ENCODE measurements at regions not wholly inside any gene's neighbourhood (a gene's known extent, or its start where the extent isn't known, plus 50 kb on each side); places are given as distances from the start of the nearest gene placed in this dataset.

DNA sequence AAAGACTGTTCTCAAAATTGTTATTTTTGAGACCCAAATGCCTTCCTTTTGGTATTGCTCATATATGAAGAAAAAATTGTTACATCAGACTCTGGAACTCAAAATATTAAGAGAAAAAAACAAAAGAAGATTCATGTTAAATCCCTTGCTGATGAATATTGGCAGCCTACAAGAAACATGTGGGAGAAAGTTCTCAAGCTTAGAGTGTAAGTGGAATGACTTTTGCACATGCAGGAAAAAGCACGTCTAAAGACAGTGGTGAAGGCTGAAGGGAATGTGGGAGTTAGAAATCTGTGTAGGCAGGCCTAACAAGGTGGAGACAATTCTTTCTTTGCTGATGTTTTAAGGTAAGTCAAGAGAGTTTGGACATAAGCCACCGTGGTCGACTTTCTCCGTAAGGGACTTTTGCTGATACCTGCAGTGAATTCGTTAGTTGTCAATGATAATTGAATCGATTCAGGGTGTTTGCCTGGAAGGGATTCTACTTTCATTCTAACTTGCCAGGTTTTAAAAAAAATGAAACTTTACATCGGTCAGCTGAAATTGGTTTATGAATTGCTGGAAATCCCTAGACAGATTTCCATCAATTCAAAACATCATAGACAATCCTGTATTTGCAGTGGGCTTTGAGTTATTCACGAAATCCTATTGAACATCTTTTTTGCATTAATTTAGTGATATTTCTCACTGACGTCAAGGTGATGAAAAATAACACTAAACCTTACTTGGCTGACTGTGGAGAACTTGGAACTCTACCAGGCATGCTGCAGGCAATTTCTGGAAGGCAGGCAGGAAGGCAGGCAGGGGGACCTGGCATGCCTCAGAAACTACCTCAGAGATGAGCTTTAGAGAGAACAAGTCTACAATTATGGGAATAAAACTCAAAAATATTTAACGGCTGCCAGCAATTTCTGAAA lies 359.1 kb upstream of the ADAMTSL1 start:
- no peak overlapping the region for H3K4me3 ChIP-seq (replicated peaks in 1 of 3; ENCODE audit: insufficient read depth in 1 of 3, low read depth in 1 of 3, low read length in 3 of 3)
- no peak overlapping the region for H3K4me2 ChIP-seq (ENCODE audit: insufficient read depth, low read length)
- intact Hi-C loops (cut with micrococcal nuclease) (no loop called here), dilution Hi-C loops (cut with MboI; ENCODE audit: extremely low pct_ligation_motif_present, low sequenced_read_pairs) (no loop called here)
- FAIRE-seq (no peak), DNase-seq (ENCODE audit: low read depth, low spot score) (no peak)
- H4K20me1 ChIP-seq (replicated peaks; ENCODE audit: control insufficient read depth, extremely low read depth, insufficient read depth, low read length) = no peaks in the 10 kb centered on the region
- no peaks in the 10 kb centered on the region for H3K9me1 ChIP-seq (replicated peaks; ENCODE audit: control insufficient read depth, extremely low read depth, insufficient read depth, low read length)
- H3K36me3 ChIP-seq (ENCODE audit: control insufficient read depth in 2 of 2, extremely low read depth in 1 of 2, insufficient read depth in 2 of 2, low read length in 2 of 2) = no peaks in the 10 kb centered on the region
- no peak overlapping the region for H2AFZ ChIP-seq (ENCODE audit: low read depth, low read length)
- peaks cover 4 to 9% of the 10 kb centered on the region in 2 experiments for H3K27me3 ChIP-seq (ENCODE audit: control insufficient read depth in 2 of 2, insufficient read depth in 2 of 2, low read length in 2 of 2)
- no peak overlapping the region for H3K9ac ChIP-seq (replicated peaks; ENCODE audit: extremely low read depth, insufficient read depth, low read length)
- H3K9me3 ChIP-seq (replicated peaks; ENCODE audit: control insufficient read depth, insufficient read depth, low read length) = no peaks in the 10 kb centered on the region
- TF ChIP-seq JUN (IDR thresholded peaks at IDR 0.05; ENCODE audit: borderline replicate concordance, insufficient read depth, insufficient read length, low read depth) (no peak), MAX (IDR thresholded peaks at IDR 0.05; ENCODE audit: insufficient read depth, insufficient read length) (no peak), POLR2AphosphoS5 (IDR thresholded peaks at IDR 0.05; ENCODE audit: insufficient read depth, low read depth, low read length) (no peak), FOS (IDR thresholded peaks at IDR 0.05; ENCODE audit: borderline replicate concordance, insufficient read depth, low read length) (no peak), POLR2A (IDR thresholded peaks at IDR 0.05; ENCODE audit: low read depth, low read length) (no peak), GATA2 (IDR thresholded peaks at IDR 0.05; ENCODE audit: insufficient read depth, insufficient read length, low read depth, low read length) (no peak), EZH2 (IDR thresholded peaks at IDR 0.05; ENCODE audit: borderline replicate concordance, low read depth, low read length, severe bottlenecking) (no peak), MYC (IDR thresholded peaks at IDR 0.05; ENCODE audit: low read depth, low read length) (no peak)
- TF ChIP-seq, protein P1, sequence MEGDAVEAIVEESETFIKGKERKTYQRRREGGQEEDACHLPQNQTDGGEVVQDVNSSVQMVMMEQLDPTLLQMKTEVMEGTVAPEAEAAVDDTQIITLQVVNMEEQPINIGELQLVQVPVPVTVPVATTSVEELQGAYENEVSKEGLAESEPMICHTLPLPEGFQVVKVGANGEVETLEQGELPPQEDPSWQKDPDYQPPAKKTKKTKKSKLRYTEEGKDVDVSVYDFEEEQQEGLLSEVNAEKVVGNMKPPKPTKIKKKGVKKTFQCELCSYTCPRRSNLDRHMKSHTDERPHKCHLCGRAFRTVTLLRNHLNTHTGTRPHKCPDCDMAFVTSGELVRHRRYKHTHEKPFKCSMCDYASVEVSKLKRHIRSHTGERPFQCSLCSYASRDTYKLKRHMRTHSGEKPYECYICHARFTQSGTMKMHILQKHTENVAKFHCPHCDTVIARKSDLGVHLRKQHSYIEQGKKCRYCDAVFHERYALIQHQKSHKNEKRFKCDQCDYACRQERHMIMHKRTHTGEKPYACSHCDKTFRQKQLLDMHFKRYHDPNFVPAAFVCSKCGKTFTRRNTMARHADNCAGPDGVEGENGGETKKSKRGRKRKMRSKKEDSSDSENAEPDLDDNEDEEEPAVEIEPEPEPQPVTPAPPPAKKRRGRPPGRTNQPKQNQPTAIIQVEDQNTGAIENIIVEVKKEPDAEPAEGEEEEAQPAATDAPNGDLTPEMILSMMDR (IDR thresholded peaks at IDR 0.05; ENCODE audit: extremely low read depth in 1 of 2, insufficient read depth in 1 of 2, low read depth in 1 of 2, low read length in 2 of 2) = no peak
- no peak overlapping the region for H3K27ac ChIP-seq (ENCODE audit: insufficient read depth, low read depth, low read length)
- H3K4me1 ChIP-seq (ENCODE audit: control insufficient read depth, extremely low read depth, insufficient read depth, low read length) = no peaks in the 10 kb centered on the region
- BruUV-seq (replicated peaks) = no TSS peak
- ChIA-PET CTCF (interaction anchor here (2.5 kb wide), 1 partner anchor 304 kb away, joined by 6 read pairs; no protein-coding TSS in a partner anchor), POLR2A (no interaction called here)
- no peaks in the 10 kb centered on the region for H3K79me2 ChIP-seq (ENCODE audit: control insufficient read depth, insufficient read depth, low read length)
